Parathyroid adenoma (tissue), 2 donors: ENCODE measurements at regions not wholly inside any gene's neighbourhood (a gene's known extent, or its start where the extent isn't known, plus 50 kb on each side); places are given as distances from the start of the nearest gene placed in this dataset.
A peak's percentile ranks its signal among the peaks of the same experiment; 100 is the strongest.

ENCODE experiments used
- H2AFZ ChIP-seq: fragments of 300-600 bp; sonication (generic); one replicate; pipeline ENCODE4 v1.7.0; 2017; ENCODE audit warnings: antibody characterized with exemption, mild to moderate bottlenecking
- H3K27ac ChIP-seq: fragments of 300-600 bp; sonication (generic); one replicate; pipeline ENCODE4 v1.7.0; 2017
- H3K27me3 ChIP-seq: fragments of 300-600 bp; sonication (generic); one replicate; pipeline ENCODE4 v1.7.0; 2017; ENCODE audit warnings: low read length; ENCODE audit not compliant: control insufficient read depth, insufficient read depth
- H3K36me3 ChIP-seq: fragments of 300-600 bp; sonication (generic); one replicate; pipeline ENCODE4 v1.7.0; 2017; ENCODE audit warnings: low read length; ENCODE audit not compliant: control insufficient read depth, insufficient read depth
- H3K4me1 ChIP-seq: fragments of 300-600 bp; sonication (generic); one replicate; pipeline ENCODE4 v1.7.0; 2017; ENCODE audit warnings: control low read depth
- H3K4me2 ChIP-seq: fragments of 300-600 bp; sonication (generic); one replicate; pipeline ENCODE4 v1.7.0; 2017; ENCODE audit warnings: low read length
- H3K4me3 ChIP-seq: fragments of 300-600 bp; sonication (generic); one replicate; pipeline ENCODE4 v1.7.0; 2017; ENCODE audit warnings: low read depth, low read length
- H3K79me2 ChIP-seq: fragments of 300-600 bp; sonication (generic); one replicate; pipeline ENCODE4 v1.7.0; 2017; ENCODE audit warnings: control low read depth
- H3K9ac ChIP-seq: fragments of 300-600 bp; sonication (generic); one replicate; pipeline ENCODE4 v1.7.0; 2017; ENCODE audit warnings: mild to moderate bottlenecking
- H3K9me3 ChIP-seq: fragments of 300-600 bp; sonication (generic); one replicate; pipeline ENCODE4 v1.7.0; 2017; ENCODE audit warnings: low read length; ENCODE audit not compliant: control insufficient read depth
- TF ChIP-seq, protein P1 (sequence below): fragments of 300-600 bp; sonication (generic); IDR thresholded peaks from one replicate; pipeline ENCODE4 v1.7.0; 2017; ENCODE audit warnings: antibody characterized with exemption, mild to moderate bottlenecking
- donor health status: primary hyperparathyroidism.

DNA sequence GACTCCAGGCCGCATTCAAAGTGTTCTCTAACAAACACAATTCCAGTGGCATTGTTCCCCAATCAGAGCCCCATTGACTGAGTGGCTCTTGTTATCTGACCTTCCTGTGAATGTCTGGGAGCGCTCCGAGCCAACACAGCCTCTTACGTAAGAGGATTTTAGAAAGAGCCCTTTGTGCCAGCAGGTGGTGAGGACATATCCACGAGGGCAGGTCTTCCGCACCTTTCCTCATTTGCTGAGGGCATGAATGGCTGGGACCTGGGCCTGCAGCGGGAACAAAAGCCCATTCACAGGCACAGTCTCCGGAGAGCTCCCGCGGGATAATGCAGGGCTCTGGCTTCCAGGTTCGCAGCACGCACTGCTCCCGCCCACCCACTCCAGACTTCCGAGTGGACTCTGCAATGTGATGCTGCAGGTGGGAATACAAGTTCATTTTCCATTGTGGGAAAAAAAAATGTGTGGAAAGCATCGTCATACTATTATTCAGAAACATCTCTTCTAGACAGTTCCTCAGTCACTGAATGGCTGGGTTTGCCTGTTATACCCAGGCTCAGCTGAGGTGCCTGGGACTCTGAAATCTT lies 295.0 kb upstream of the IGFBP3 start:
- H3K27ac ChIP-seq = no peak overlapping the region
- TF ChIP-seq, protein P1, sequence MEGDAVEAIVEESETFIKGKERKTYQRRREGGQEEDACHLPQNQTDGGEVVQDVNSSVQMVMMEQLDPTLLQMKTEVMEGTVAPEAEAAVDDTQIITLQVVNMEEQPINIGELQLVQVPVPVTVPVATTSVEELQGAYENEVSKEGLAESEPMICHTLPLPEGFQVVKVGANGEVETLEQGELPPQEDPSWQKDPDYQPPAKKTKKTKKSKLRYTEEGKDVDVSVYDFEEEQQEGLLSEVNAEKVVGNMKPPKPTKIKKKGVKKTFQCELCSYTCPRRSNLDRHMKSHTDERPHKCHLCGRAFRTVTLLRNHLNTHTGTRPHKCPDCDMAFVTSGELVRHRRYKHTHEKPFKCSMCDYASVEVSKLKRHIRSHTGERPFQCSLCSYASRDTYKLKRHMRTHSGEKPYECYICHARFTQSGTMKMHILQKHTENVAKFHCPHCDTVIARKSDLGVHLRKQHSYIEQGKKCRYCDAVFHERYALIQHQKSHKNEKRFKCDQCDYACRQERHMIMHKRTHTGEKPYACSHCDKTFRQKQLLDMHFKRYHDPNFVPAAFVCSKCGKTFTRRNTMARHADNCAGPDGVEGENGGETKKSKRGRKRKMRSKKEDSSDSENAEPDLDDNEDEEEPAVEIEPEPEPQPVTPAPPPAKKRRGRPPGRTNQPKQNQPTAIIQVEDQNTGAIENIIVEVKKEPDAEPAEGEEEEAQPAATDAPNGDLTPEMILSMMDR = no peak
- H3K36me3 ChIP-seq = no peaks in the 10 kb centered on the region

DNA sequence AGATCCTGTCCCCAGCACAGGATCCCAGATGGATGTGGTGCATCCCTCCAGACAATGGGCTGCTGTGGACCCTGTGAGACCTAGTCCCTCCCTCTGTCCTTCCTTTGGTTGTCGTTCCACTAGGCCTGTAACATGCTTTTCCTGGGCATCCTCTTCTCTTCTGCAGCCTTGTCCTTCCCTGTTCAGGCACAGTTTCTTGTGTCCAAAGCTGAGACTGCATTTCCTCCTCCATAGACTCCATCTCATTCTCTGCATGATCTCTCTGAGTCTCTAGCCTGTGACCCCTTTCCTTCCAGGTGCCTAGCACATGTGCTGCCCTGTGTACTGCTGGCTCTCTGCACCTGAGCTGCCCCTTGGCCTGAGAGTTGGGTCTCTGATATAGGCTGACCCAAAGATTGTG lies 293.5 kb upstream of the IGFBP3 start:
- Histone ChIP-seq H3K4me3 (no peak overlapping the region), H2AFZ (no peak overlapping the region), H3K4me1 (no peaks in the 10 kb centered on the region), H3K9ac (no peak overlapping the region), H3K27me3 (no peaks in the 10 kb centered on the region), H3K36me3 (no peaks in the 10 kb centered on the region), H3K9me3 (no peaks in the 10 kb centered on the region), H3K79me2 (no peaks in the 10 kb centered on the region), H3K4me2 (no peak overlapping the region), H3K27ac (no peak overlapping the region)
- TF ChIP-seq, protein P1 = no peak

More for the DNA sequence above, 295.0 kb upstream of the IGFBP3 start:
- no peak overlapping the region for H3K4me2 ChIP-seq
- peak overlapping the region; percentile 11 for H2AFZ ChIP-seq
- no peaks in the 10 kb centered on the region for H3K4me1 ChIP-seq
- no peaks in the 10 kb centered on the region for H3K9me3 ChIP-seq
- H3K9ac ChIP-seq = no peak overlapping the region
- no peaks in the 10 kb centered on the region for H3K79me2 ChIP-seq
- no peak overlapping the region for H3K4me3 ChIP-seq
- no peaks in the 10 kb centered on the region for H3K27me3 ChIP-seq

DNA sequence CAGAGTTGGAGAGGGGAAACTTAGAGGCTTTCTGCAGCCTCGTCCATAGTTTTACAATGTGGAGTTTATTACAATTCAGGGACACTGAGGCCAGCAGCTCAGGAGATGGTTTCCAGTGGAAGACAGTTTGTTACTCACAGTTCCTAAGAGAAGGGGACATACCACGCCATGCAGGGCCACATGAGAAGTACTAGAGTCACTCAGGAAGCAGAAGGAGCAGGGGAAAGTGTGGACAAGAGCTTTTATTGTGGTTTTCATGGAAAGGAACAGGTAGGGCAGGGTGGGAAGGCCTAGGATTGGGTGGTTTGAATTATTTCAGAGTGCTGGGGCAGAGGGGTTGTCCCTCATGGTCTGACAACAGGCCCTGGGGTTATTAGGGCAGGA lies 292.1 kb upstream of the IGFBP3 start:
- Histone ChIP-seq H3K4me2 (no peak overlapping the region), H3K27ac (no peak overlapping the region), H3K79me2 (no peaks in the 10 kb centered on the region), H3K36me3 (no peaks in the 10 kb centered on the region), H3K9ac (no peak overlapping the region), H3K9me3 (no peaks in the 10 kb centered on the region), H3K4me3 (no peak overlapping the region), H3K27me3 (no peaks in the 10 kb centered on the region), H3K4me1 (no peaks in the 10 kb centered on the region), H2AFZ (no peak overlapping the region)
- TF ChIP-seq, protein P1 = no peak

DNA sequence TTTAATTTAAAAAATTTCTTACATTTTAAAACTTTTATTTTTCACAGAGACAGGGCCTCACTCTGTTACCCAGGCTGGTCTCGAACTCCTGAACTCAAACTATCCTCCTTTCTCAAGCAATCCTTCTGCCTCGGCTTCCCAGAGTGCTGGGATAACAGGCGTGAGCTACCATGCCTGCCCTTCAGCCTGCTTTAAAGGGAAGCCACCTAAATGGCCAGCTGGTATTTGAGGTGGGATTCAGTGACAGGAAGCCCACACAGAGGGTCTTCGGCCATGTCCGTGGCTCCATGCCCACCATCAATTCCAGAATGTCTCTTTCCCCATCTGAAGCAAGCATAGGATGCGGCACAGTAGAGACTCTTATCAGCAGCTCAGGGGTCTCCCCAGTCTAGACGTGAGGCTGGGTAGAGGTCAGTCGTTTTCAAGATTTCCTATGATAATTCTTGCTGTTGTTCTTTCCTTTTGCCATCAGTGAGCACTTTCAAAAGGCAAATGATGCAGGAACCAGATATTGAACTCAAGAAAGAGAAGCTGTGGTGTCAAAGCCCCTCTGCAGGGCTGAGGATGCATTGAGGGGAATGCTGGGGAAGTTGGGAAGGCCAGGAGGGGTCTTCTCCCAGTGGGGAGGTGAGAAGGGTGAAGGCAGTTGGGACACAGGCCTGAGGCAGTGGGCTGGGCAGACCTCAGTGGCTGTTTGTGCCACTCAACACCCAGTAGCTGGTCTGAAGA lies 291.5 kb upstream of the IGFBP3 start:
- Histone ChIP-seq H3K79me2 (no peaks in the 10 kb centered on the region), H2AFZ (no peak overlapping the region), H3K9me3 (no peaks in the 10 kb centered on the region), H3K36me3 (no peaks in the 10 kb centered on the region), H3K27me3 (no peaks in the 10 kb centered on the region), H3K4me3 (no peak overlapping the region), H3K9ac (no peak overlapping the region), H3K27ac (no peak overlapping the region), H3K4me2 (no peak overlapping the region), H3K4me1 (no peaks in the 10 kb centered on the region)
- TF ChIP-seq, protein P1 = no peak

DNA sequence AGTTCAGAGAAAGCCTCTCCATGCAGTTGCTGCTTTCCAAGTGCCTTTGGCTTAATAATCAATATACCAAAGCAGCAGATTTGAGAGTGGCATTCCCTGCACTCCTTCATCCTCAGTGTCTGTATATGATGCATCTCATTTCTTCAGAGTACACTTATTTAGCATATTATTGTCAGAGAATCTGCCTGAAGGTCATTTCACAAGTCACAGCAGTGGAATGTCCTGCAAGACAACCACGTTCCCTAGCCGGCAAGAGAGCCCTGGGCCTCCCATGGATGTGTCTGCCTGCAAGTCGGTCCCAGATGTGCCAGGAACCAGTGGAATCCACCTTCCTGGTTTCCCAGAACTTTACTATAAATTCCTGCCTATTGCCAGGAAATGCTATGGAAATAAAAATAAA lies 289.4 kb upstream of the IGFBP3 start:
- H3K36me3 ChIP-seq = no peaks in the 10 kb centered on the region
- H3K4me1 ChIP-seq = no peaks in the 10 kb centered on the region
- no peaks in the 10 kb centered on the region for H3K79me2 ChIP-seq
- no peak overlapping the region for H3K9ac ChIP-seq
- no peak overlapping the region for H3K4me2 ChIP-seq
- H3K27me3 ChIP-seq = no peaks in the 10 kb centered on the region
- H3K9me3 ChIP-seq = no peaks in the 10 kb centered on the region
- H2AFZ ChIP-seq = no peak overlapping the region
- H3K4me3 ChIP-seq = no peak overlapping the region
- no peak overlapping the region for H3K27ac ChIP-seq
- TF ChIP-seq, protein P1 = no peak
